ENCODE measurements at regions not wholly inside any gene's neighbourhood (a gene's known extent, or its start where the extent isn't known, plus 50 kb on each side); places are given as distances from the start of the nearest gene placed in this dataset.

- TF ChIP-seq CTCF (IDR thresholded peaks at IDR 0.05) (no peak), POLR2A (IDR thresholded peaks at IDR 0.05) (no peak)
Observed at GRCh38 chr7:114153700-114154099, 234.9 kb upstream of the PPP1R3A start.
